Gastroesophageal sphincter (tissue), 3 donors: ENCODE measurements at regions not wholly inside any gene's neighbourhood (a gene's known extent, or its start where the extent isn't known, plus 50 kb on each side); places are given as distances from the start of the nearest gene placed in this dataset.

Experiments
- EP300 ChIP-seq: sonication (generic); formaldehyde crosslinking; IDR thresholded peaks from one replicate; pipeline ENCODE4 v1.6.1; 2017; ENCODE audit warnings: antibody characterized with exemption, mild to moderate bottlenecking
- POLR2A ChIP-seq, 2 donors: fragments of 450-650 bp; IDR thresholded peaks; one replicate each; pipeline ENCODE4 v1.6.1; 2017; ENCODE audit warnings: antibody characterized with exemption in 2 of 2, mild to moderate bottlenecking in 2 of 2, moderate library complexity in 1 of 2
- POLR2AphosphoS5 ChIP-seq: sonication (generic); formaldehyde crosslinking; IDR thresholded peaks from one replicate; pipeline ENCODE4 v1.6.1; 2017; ENCODE audit warnings: antibody characterized with exemption
- TF ChIP-seq, protein P1 (sequence below), 4 experiments: fragments of 200-600 bp in 2 of 4; fragments of 450-650 bp in 2 of 4; sonication (generic) in 1 of 4; IDR thresholded peaks; one replicate each; pipeline ENCODE4 v1.5.1; 2017 to 2019; ENCODE audit warnings: antibody characterized with exemption in 4 of 4, mild to moderate bottlenecking in 2 of 4, moderate library complexity in 2 of 4

GRCh38 chr2:83873110-83873509 lies 586.0 kb downstream of the SUCLG1 start:
- TF ChIP-seq POLR2A (IDR thresholded peaks at IDR 0.05) (no peak), EP300 (no peak), POLR2AphosphoS5 (no peak)
- TF ChIP-seq, protein P1, sequence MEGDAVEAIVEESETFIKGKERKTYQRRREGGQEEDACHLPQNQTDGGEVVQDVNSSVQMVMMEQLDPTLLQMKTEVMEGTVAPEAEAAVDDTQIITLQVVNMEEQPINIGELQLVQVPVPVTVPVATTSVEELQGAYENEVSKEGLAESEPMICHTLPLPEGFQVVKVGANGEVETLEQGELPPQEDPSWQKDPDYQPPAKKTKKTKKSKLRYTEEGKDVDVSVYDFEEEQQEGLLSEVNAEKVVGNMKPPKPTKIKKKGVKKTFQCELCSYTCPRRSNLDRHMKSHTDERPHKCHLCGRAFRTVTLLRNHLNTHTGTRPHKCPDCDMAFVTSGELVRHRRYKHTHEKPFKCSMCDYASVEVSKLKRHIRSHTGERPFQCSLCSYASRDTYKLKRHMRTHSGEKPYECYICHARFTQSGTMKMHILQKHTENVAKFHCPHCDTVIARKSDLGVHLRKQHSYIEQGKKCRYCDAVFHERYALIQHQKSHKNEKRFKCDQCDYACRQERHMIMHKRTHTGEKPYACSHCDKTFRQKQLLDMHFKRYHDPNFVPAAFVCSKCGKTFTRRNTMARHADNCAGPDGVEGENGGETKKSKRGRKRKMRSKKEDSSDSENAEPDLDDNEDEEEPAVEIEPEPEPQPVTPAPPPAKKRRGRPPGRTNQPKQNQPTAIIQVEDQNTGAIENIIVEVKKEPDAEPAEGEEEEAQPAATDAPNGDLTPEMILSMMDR (IDR thresholded peaks at IDR 0.05): no peak
